Adrenal gland (tissue), 5 donors: ENCODE measurements at regions not wholly inside any gene's neighbourhood (a gene's known extent, or its start where the extent isn't known, plus 50 kb on each side); places are given as distances from the start of the nearest gene placed in this dataset.

Experiments
- CTCF ChIP-seq, 6 experiments: fragments of 450-650 bp in 4 of 6; fragments of 200-600 bp in 2 of 6; sonication (generic) in 1 of 6; IDR thresholded peaks; 1 replicate in 5 of 6; 2 replicates in 1 of 6; pipeline versions ENCODE4 v1.5.1 to v1.8.0; 2016 to 2021; ENCODE audit warnings: antibody characterized with exemption in 6 of 6, mild to moderate bottlenecking in 2 of 6, moderate library complexity in 1 of 6
- POLR2A ChIP-seq, 2 donors: fragments of 450-650 bp; IDR thresholded peaks; one replicate each; pipeline ENCODE4 v1.6.1; 2017; ENCODE audit warnings: antibody characterized with exemption in 2 of 2, mild to moderate bottlenecking in 2 of 2, moderate library complexity in 1 of 2
- donor health status: DM: no; HTN: no; CAD: no.

DNA sequence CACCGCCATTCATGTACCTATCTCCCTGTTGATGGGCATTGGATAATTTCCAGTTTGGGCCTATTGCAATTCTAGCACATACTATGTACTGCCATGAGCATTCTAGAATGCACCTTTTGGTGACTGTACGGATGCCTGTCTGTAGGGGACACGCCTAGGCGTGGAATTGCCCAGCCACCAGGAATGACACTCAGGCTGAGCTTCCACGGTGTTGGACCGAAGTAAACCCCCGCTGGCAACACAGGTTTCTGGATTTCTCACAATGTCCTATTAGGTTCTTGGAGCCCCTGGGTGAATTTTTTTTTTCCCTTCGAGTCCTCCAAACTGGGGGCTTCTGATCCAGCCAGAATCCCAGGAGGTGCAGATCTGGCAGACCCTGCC lies 146.6 kb downstream of the IRF8 start:
- TF ChIP-seq POLR2A (IDR thresholded peaks at IDR 0.05) (no peak), CTCF (IDR thresholded peaks at IDR 0.05) (no peak)
